GM23338 (cell line): ENCODE measurements at regions not wholly inside any gene's neighbourhood (a gene's known extent, or its start where the extent isn't known, plus 50 kb on each side); places are given as distances from the start of the nearest gene placed in this dataset.

Experiments
- ATAC-seq: fragments of 200-7000 bp; cut with Tn5 transposase; 3 replicates; pipeline ENCODE4 v1.9.1; 2020
- DNase-seq: peaks from one replicate; pipeline ENCODE4 v3.0.0-alpha.2; 2015; ENCODE audit warnings: low spot score
- H2AFZ ChIP-seq: fragments of 200-600 bp; sonication (generic); 2 replicates; pipeline ENCODE4 v1.8.0; 2016; ENCODE audit warnings: antibody characterized with exemption, mild to moderate bottlenecking, moderate library complexity
- H3F3A ChIP-seq: fragments of 200-600 bp; sonication (generic); replicated peaks from 2 replicates; pipeline ENCODE4 v1.8.0; 2017; ENCODE audit warnings: antibody characterized with exemption, mixed run types, low read depth
- H3K27ac ChIP-seq: fragments of 200-600 bp; sonication (generic); 2 replicates; pipeline ENCODE4 v1.6.1; 2016; ENCODE audit warnings: low read depth
- H3K27me3 ChIP-seq: fragments of 200-600 bp; sonication (generic); 2 replicates; pipeline ENCODE4 v1.8.0; 2016; ENCODE audit warnings: mild to moderate bottlenecking, mixed run types, moderate library complexity; ENCODE audit not compliant: insufficient read depth
- H3K36me3 ChIP-seq: fragments of 200-600 bp; sonication (generic); 2 replicates; pipeline ENCODE4 v1.8.0; 2016; ENCODE audit warnings: mild to moderate bottlenecking; ENCODE audit not compliant: insufficient read depth
- H3K4me1 ChIP-seq: fragments of 200-600 bp; sonication (generic); 2 replicates; pipeline ENCODE4 v1.8.0; 2016; ENCODE audit warnings: mild to moderate bottlenecking, moderate library complexity; ENCODE audit not compliant: insufficient read depth
- H3K4me2 ChIP-seq: fragments of 200-600 bp; sonication (generic); 2 replicates; pipeline ENCODE4 v1.7.1; 2017; ENCODE audit warnings: mixed run types
- H3K4me3 ChIP-seq: fragments of 200-600 bp; sonication (generic); 2 replicates; pipeline ENCODE4 v1.6.1; 2016; ENCODE audit warnings: mixed run types
- H3K79me2 ChIP-seq: fragments of 200-600 bp; sonication (generic); replicated peaks from 2 replicates; pipeline ENCODE4 v1.8.0; 2017; ENCODE audit warnings: mild to moderate bottlenecking; ENCODE audit not compliant: insufficient read depth
- H3K9me2 ChIP-seq: fragments of 200-600 bp; sonication (generic); 2 replicates; pipeline ENCODE4 v1.8.0; 2017; ENCODE audit not compliant: insufficient read depth
- H4K20me1 ChIP-seq: fragments of 200-600 bp; sonication (generic); replicated peaks from 2 replicates; pipeline ENCODE4 v1.8.0; 2017; ENCODE audit warnings: mild to moderate bottlenecking; ENCODE audit not compliant: insufficient read depth
- H3K27ac Mint-ChIP-seq: 2 replicates; pipeline ENCODE4 v1.8.0; 2020; ENCODE audit warnings: inconsistent platforms, mild to moderate bottlenecking, moderate library complexity, mixed read lengths
- H3K27me3 Mint-ChIP-seq: 3 replicates; pipeline ENCODE4 v1.8.0; 2022; ENCODE audit warnings: low read depth, mild to moderate bottlenecking, moderate library complexity, mixed read lengths, inconsistent platforms; ENCODE audit not compliant: insufficient read depth, poor library complexity
- H3K36me3 Mint-ChIP-seq: 3 replicates; pipeline ENCODE4 v1.8.0; 2021; ENCODE audit warnings: low read depth, mild to moderate bottlenecking, inconsistent platforms, moderate library complexity, mixed read lengths
- H3K4me1 Mint-ChIP-seq: 3 replicates; pipeline ENCODE4 v1.8.0; 2020; ENCODE audit warnings: mild to moderate bottlenecking, inconsistent platforms, mixed read lengths
- H3K4me3 Mint-ChIP-seq: 3 replicates; pipeline ENCODE4 v1.8.0; 2021; ENCODE audit warnings: moderate library complexity, mild to moderate bottlenecking, inconsistent platforms, mixed read lengths
- H3K9me3 Mint-ChIP-seq: 3 replicates; pipeline ENCODE4 v1.8.0; 2020; ENCODE audit warnings: moderate library complexity, mild to moderate bottlenecking, inconsistent platforms, mixed read lengths
- CREB1 ChIP-seq: fragments of 250-450 bp; sonication (Bioruptor Pico); IDR thresholded peaks from 2 replicates; pipeline ENCODE4 v1.5.0; 2020; ENCODE audit warnings: low read depth, mild to moderate bottlenecking, moderate library complexity
- EZH2 ChIP-seq: fragments of 200-600 bp; sonication (generic); IDR thresholded peaks from one replicate; pipeline ENCODE4 v1.8.0; 2017; ENCODE audit warnings: antibody characterized with exemption, mild to moderate bottlenecking, low read depth; ENCODE audit not compliant: unreplicated experiment
- EZH2phosphoT487 ChIP-seq: fragments of 200-600 bp; sonication (generic); IDR thresholded peaks from one replicate; pipeline ENCODE4 v1.8.1; 2018; ENCODE audit warnings: antibody characterized with exemption; ENCODE audit not compliant: unreplicated experiment
- NANOG ChIP-seq: IDR thresholded peaks from 2 replicates; pipeline ENCODE4 v1.6.1; 2016; ENCODE audit warnings: antibody characterized with exemption, borderline replicate concordance
- POLR2AphosphoS5 ChIP-seq: IDR thresholded peaks from 2 replicates; pipeline ENCODE4 v1.6.1; 2016; ENCODE audit warnings: antibody characterized with exemption, low read depth
- REST ChIP-seq: IDR thresholded peaks from one replicate; pipeline ENCODE4 v1.6.1; 2018; ENCODE audit warnings: antibody characterized with exemption; ENCODE audit not compliant: unreplicated experiment
- STAT1 ChIP-seq: IDR thresholded peaks from one replicate; pipeline ENCODE4 v1.6.1; 2016; ENCODE audit warnings: antibody characterized with exemption; ENCODE audit not compliant: unreplicated experiment
- ZNF114 ChIP-seq: fragments of 250-450 bp; sonication (Bioruptor Pico); IDR thresholded peaks from 2 replicates; pipeline ENCODE4 v1.5.0; 2020; ENCODE audit warnings: mild to moderate bottlenecking, moderate library complexity
- ZNF331 ChIP-seq: fragments of 250-450 bp; sonication (Bioruptor Pico); IDR thresholded peaks from 2 replicates; pipeline ENCODE4 v1.5.0; 2020; ENCODE audit warnings: low read depth, mild to moderate bottlenecking, moderate library complexity
- ZNF462 ChIP-seq: fragments of 250-450 bp; sonication (Bioruptor Pico); IDR thresholded peaks from 2 replicates; pipeline ENCODE4 v1.5.0; 2020; ENCODE audit warnings: mild to moderate bottlenecking, moderate library complexity

GRCh38 chr5:52468976-52469375 is 318.7 kb upstream of the ITGA1 start (continued):
- no peak for TF ChIP-seq ZNF462 (CRISPR knock-in tag)
- no peak for TF ChIP-seq CREB1
- TF ChIP-seq EZH2phosphoT487 = no peak
- TF ChIP-seq POLR2AphosphoS5 = no peak
- TF ChIP-seq STAT1 = no peak

- H3K4me1 Mint-ChIP-seq = peaks cover 9% of the 10 kb centered on the region; the same call in 1 of the 3 replicates
- ATAC-seq = no peak
- Histone ChIP-seq H3K79me2 (no peaks in the 10 kb centered on the region), H3K36me3 (no peaks in the 10 kb centered on the region), H3K4me3 (no peak overlapping the region), H3K27ac (no peak overlapping the region), H3K9me2 (peaks cover 5% of the 10 kb centered on the region; the same call in 1 of the 2 replicates), H2AFZ (peak overlapping the region; percentile 73; the same call in 1 of the 2 replicates), H3K27me3 (no peaks in the 10 kb centered on the region), H3F3A (no peaks in the 10 kb centered on the region), H3K4me2 (no peak overlapping the region), H3K4me1 (no peaks in the 10 kb centered on the region; the same call in 1 of the 2 replicates), H4K20me1 (no peaks in the 10 kb centered on the region)
- no peak for DNase-seq
- no peaks in the 10 kb centered on the region for H3K9me3 Mint-ChIP-seq
- no peak overlapping the region for H3K4me3 Mint-ChIP-seq
- no peak overlapping the region for H3K27ac Mint-ChIP-seq
- H3K27me3 Mint-ChIP-seq = no peaks in the 10 kb centered on the region
- no peaks in the 10 kb centered on the region for H3K36me3 Mint-ChIP-seq
- no peak for TF ChIP-seq POLR2AphosphoS5
- TF ChIP-seq EZH2phosphoT487 = no peak
- TF ChIP-seq ZNF331 (CRISPR knock-in tag) = no peak
- TF ChIP-seq CREB1 = no peak
- TF ChIP-seq ZNF114 = no peak
- no peak for TF ChIP-seq EZH2
- no peak for TF ChIP-seq STAT1
- no peak for TF ChIP-seq REST
- TF ChIP-seq NANOG = no peak
These were observed 318.3 kb upstream of the ITGA1 start for GRCh38 chr5:52469420-52469819.
